HG02623 (cell line): ENCODE measurements at regions not wholly inside any gene's neighbourhood (a gene's known extent, or its start where the extent isn't known, plus 50 kb on each side); places are given as distances from the start of the nearest gene placed in this dataset.
"Not testable (repeated sequence)": the region's sequence is repeated elsewhere in the genome, so short reads cannot be mapped to it uniquely, and the experiment has no call there.

ENCODE experiments used
- ATAC-seq: cut with Tn5 transposase; IDR thresholded peaks from one replicate; pipeline ENCODE4 v1.9.1; 2021; ENCODE audit warnings: moderate library complexity; ENCODE audit not compliant: unreplicated experiment

GRCh38 chr9:104980039-104980654, 52.2 kb upstream of the ABCA1 start:
- no peak for ATAC-seq

GRCh38 chr9:104981543-104982129, 53.7 kb upstream of the ABCA1 start:
- ATAC-seq = no peak

- ATAC-seq = no peak
These were observed 54.6 kb upstream of the ABCA1 start for GRCh38 chr9:104982543-104982942.

- ATAC-seq = no peak
These were observed 55.5 kb upstream of the ABCA1 start for GRCh38 chr9:104983491-104983890.

GRCh38 chr9:104984121-104984520, 56.2 kb upstream of the ABCA1 start:
- no peak for ATAC-seq

GRCh38 chr9:104984542-104984941, 56.6 kb upstream of the ABCA1 start:
- no peak for ATAC-seq

GRCh38 chr9:104984948-104985347, 57.0 kb upstream of the ABCA1 start:
- ATAC-seq = no peak

- ATAC-seq = no peak
These were observed 58.1 kb upstream of the ABCA1 start for GRCh38 chr9:104986096-104986495.

GRCh38 chr9:104987743-104988142, 59.8 kb upstream of the ABCA1 start:
- no peak for ATAC-seq

GRCh38 chr9:104988539-104988938, 60.6 kb upstream of the ABCA1 start:
- ATAC-seq = no peak

- peak; percentile 83 for ATAC-seq
These were observed 63.4 kb upstream of the ABCA1 start for GRCh38 chr9:104991144-104991953.

- no peak for ATAC-seq
These were observed 64.7 kb upstream of the ABCA1 start for GRCh38 chr9:104992659-104993058.

- no peak for ATAC-seq
These were observed 65.5 kb upstream of the ABCA1 start for GRCh38 chr9:104993291-104993963.

- no peak for ATAC-seq
These were observed 69.6 kb upstream of the ABCA1 start for GRCh38 chr9:104997536-104997935.

- ATAC-seq = no peak
These were observed 71.2 kb upstream of the ABCA1 start for GRCh38 chr9:104999136-104999535.

- not testable (repeated sequence) for ATAC-seq
These were observed 72.6 kb upstream of the ABCA1 start for GRCh38 chr9:105000529-105000928.

- ATAC-seq = no peak
These were observed 76.6 kb upstream of the ABCA1 start for GRCh38 chr9:105004466-105005090.

GRCh38 chr9:105005186-105005585, 77.2 kb upstream of the ABCA1 start:
- ATAC-seq = no peak

- ATAC-seq = no peak
These were observed 78.6 kb upstream of the ABCA1 start for GRCh38 chr9:105006514-105006913.

- no peak for ATAC-seq
These were observed 79.2 kb upstream of the ABCA1 start for GRCh38 chr9:105007143-105007542.

- ATAC-seq = not testable (repeated sequence)
These were observed 82.1 kb upstream of the ABCA1 start for GRCh38 chr9:105010089-105010488.
